IMR-90 (cell line): ENCODE measurements at regions not wholly inside any gene's neighbourhood (a gene's known extent, or its start where the extent isn't known, plus 50 kb on each side); places are given as distances from the start of the nearest gene placed in this dataset.

ENCODE experiments used
- ATAC-seq: fragments of 200-7000 bp; cut with Tn5 transposase; 2 replicates; pipeline ENCODE4 v1.9.1; 2020; ENCODE audit warnings: low read depth, mild to moderate bottlenecking, moderate library complexity
- BruUV-seq: library from RNA; stranded (reverse); fragments of 400-500 nt; replicated peaks from 2 replicates; lab custom pipeline; 2021; lab: Mats Ljungman, UMichigan
- CTCF ChIA-PET: fragments of 300-600 bp; formaldehyde crosslinking; extraction: SDS; loops from one replicate; lab custom pipeline; 2021; ENCODE audit warnings: antibody characterized with exemption; lab: Yijun Ruan, JAX
- POLR2A ChIA-PET: fragments of 300-600 bp; sonication (Branson Sonifier 250); formaldehyde crosslinking; loops from one replicate; lab custom pipeline; 2022; ENCODE audit warnings: antibody characterized with exemption; ENCODE audit not compliant: unreplicated experiment; lab: Charles Lee
- DNase-seq: peaks from one replicate; pipeline ENCODE4 v3.0.0; 2013
- H2AFZ ChIP-seq: replicated peaks from 2 replicates; pipeline ENCODE3; 2013; ENCODE audit warnings: low read length, mild to moderate bottlenecking; ENCODE audit not compliant: poor library complexity
- H2AK5ac ChIP-seq: 2 replicates; pipeline ENCODE4 v1.6.1; 2013; ENCODE audit warnings: low read depth, low read length, inconsistent platforms
- H2AK9ac ChIP-seq: replicated peaks from 2 replicates; pipeline ENCODE3; 2013; ENCODE audit warnings: mild to moderate bottlenecking, low read depth, low read length, moderate library complexity; ENCODE audit not compliant: poor library complexity
- H2BK120ac ChIP-seq: 2 replicates; pipeline ENCODE4 v1.6.1; 2013; ENCODE audit warnings: low read depth, low read length, inconsistent platforms
- H2BK15ac ChIP-seq: 3 replicates; pipeline ENCODE4 v1.6.1; 2013; ENCODE audit warnings: low read depth, low read length, inconsistent platforms
- H2BK20ac ChIP-seq: 2 replicates; pipeline ENCODE4 v1.6.1; 2013; ENCODE audit warnings: low read depth, mild to moderate bottlenecking, inconsistent platforms, low read length, moderate library complexity
- H2BK5ac ChIP-seq: 2 replicates; pipeline ENCODE4 v1.6.1; 2013; ENCODE audit warnings: mild to moderate bottlenecking, low read depth, low read length, inconsistent platforms; ENCODE audit not compliant: poor library complexity, severe bottlenecking
- H3K14ac ChIP-seq: replicated peaks from 2 replicates; pipeline ENCODE4 v1.6.1; 2013; ENCODE audit warnings: low read depth, low read length, inconsistent platforms
- H3K18ac ChIP-seq: 2 replicates; pipeline ENCODE4 v1.6.1; 2013; ENCODE audit warnings: low read depth, low read length, control low read depth
- H3K23ac ChIP-seq: 2 replicates; pipeline ENCODE4 v1.6.1; 2013; ENCODE audit warnings: low read depth, low read length, inconsistent platforms
- H3K27ac ChIP-seq: 2 replicates; pipeline ENCODE4 v1.5.1; 2013; ENCODE audit warnings: mild to moderate bottlenecking, control low read depth, low read length; ENCODE audit not compliant: insufficient read depth
- H3K27me3 ChIP-seq: 2 replicates; pipeline ENCODE4 v1.6.1; 2013; ENCODE audit warnings: low read length; ENCODE audit not compliant: control insufficient read depth, insufficient read depth
- H3K36me3 ChIP-seq: 2 replicates; pipeline ENCODE4 v1.6.1; 2013; ENCODE audit warnings: low read length, mixed read lengths; ENCODE audit not compliant: control insufficient read depth, insufficient read depth
- H3K4ac ChIP-seq: 2 replicates; pipeline ENCODE4 v1.6.1; 2013; ENCODE audit warnings: low read depth, low read length, inconsistent platforms
- H3K4me1 ChIP-seq: 2 replicates; pipeline ENCODE4 v1.6.1; 2013; ENCODE audit warnings: low read length, mixed read lengths; ENCODE audit not compliant: control insufficient read depth, insufficient read depth
- H3K4me2 ChIP-seq: 2 replicates; pipeline ENCODE4 v1.6.1; 2013; ENCODE audit warnings: low read depth, mild to moderate bottlenecking, control low read depth, low read length, moderate library complexity
- H3K4me3 ChIP-seq: 2 replicates; pipeline ENCODE4 v1.5.1; 2013; ENCODE audit warnings: low read depth, mild to moderate bottlenecking, control low read depth, low read length, moderate library complexity; ENCODE audit not compliant: insufficient read depth
- H3K56ac ChIP-seq: 2 replicates; pipeline ENCODE4 v1.6.1; 2013; ENCODE audit warnings: low read length, inconsistent platforms; ENCODE audit not compliant: insufficient read depth; ENCODE audit errors: extremely low read depth
- H3K79me1 ChIP-seq, 2 experiments: 2 replicates each; pipeline ENCODE4 v1.6.1; 2013; ENCODE audit warnings: low read length in 2 of 2, inconsistent platforms in 1 of 2, low read depth in 1 of 2
- H3K9ac ChIP-seq: 2 replicates; pipeline ENCODE4 v1.6.1; 2013; ENCODE audit warnings: low read depth, low read length, control low read depth
- H3K9me1 ChIP-seq: 2 replicates; pipeline ENCODE4 v1.6.1; 2013; ENCODE audit warnings: low read length, inconsistent platforms; ENCODE audit not compliant: insufficient read depth
- H3K9me3 ChIP-seq: 2 replicates; pipeline ENCODE4 v1.6.1; 2013; ENCODE audit warnings: low read length; ENCODE audit not compliant: control insufficient read depth, insufficient read depth
- H4K20me1 ChIP-seq: 2 replicates; pipeline ENCODE4 v1.6.1; 2013; ENCODE audit warnings: low read length, inconsistent platforms; ENCODE audit not compliant: insufficient read depth
- H4K5ac ChIP-seq: 2 replicates; pipeline ENCODE4 v1.6.1; 2013; ENCODE audit warnings: mild to moderate bottlenecking, low read depth, low read length, control low read depth
- H4K8ac ChIP-seq, 2 experiments: 2 replicates each; pipeline ENCODE4 v1.6.1; 2013; ENCODE audit warnings: low read depth in 2 of 2, low read length in 2 of 2, control low read depth in 1 of 2, inconsistent platforms in 1 of 2
- H4K91ac ChIP-seq: 2 replicates; pipeline ENCODE4 v1.6.1; 2013; ENCODE audit warnings: low read depth, low read length, inconsistent platforms; ENCODE audit not compliant: insufficient read depth
- BHLHE40 ChIP-seq: fragments of 150-350 bp; IDR thresholded peaks from 2 replicates; pipeline ENCODE4 v1.6.1; 2016; ENCODE audit warnings: mild to moderate bottlenecking, low read depth, low read length
- CEBPB ChIP-seq: IDR thresholded peaks from 2 replicates; pipeline ENCODE4 v1.6.1; 2012; ENCODE audit warnings: low read depth, low read length, improper control_type of control experiment
- CHD1 ChIP-seq: IDR thresholded peaks from 2 replicates; pipeline ENCODE4 v1.6.1; 2012; ENCODE audit warnings: low read depth, low read length, improper control_type of control experiment
- CTCF ChIP-seq: conservative IDR thresholded peaks from 2 replicates; pipeline ENCODE4 v1.5.1; 2012; ENCODE audit warnings: mild to moderate bottlenecking, low read depth, low read length, improper control_type of control experiment
- ELK1 ChIP-seq: fragments of 150-350 bp; IDR thresholded peaks from 2 replicates; pipeline ENCODE4 v1.6.1; 2016; ENCODE audit warnings: low read depth, mild to moderate bottlenecking, low read length, moderate library complexity, borderline replicate concordance
- FOS ChIP-seq: fragments of 150-350 bp; IDR thresholded peaks from 2 replicates; pipeline ENCODE4 v1.6.1; 2016; ENCODE audit warnings: low read depth, low read length
- MAFK ChIP-seq: IDR thresholded peaks from 2 replicates; pipeline ENCODE4 v1.6.1; 2012; ENCODE audit warnings: low read depth, low read length, improper control_type of control experiment
- MAZ ChIP-seq: IDR thresholded peaks from 2 replicates; pipeline ENCODE4 v1.6.1; 2012; ENCODE audit warnings: low read depth, mild to moderate bottlenecking, low read length, improper control_type of control experiment, moderate library complexity, borderline replicate concordance
- MXI1 ChIP-seq: IDR thresholded peaks from 2 replicates; pipeline ENCODE4 v1.6.1; 2012; ENCODE audit warnings: low read depth, mild to moderate bottlenecking, low read length, moderate library complexity, borderline replicate concordance
- NFE2L2 ChIP-seq: fragments of 150-350 bp; IDR thresholded peaks from 2 replicates; pipeline ENCODE4 v1.6.1; 2016; ENCODE audit warnings: low read depth, mild to moderate bottlenecking, low read length
- POLR2A ChIP-seq: IDR thresholded peaks from 2 replicates; pipeline ENCODE4 v1.6.1; 2012; ENCODE audit warnings: mild to moderate bottlenecking, low read depth, low read length
- RAD21 ChIP-seq: IDR thresholded peaks from 2 replicates; pipeline ENCODE4 v1.6.1; 2012; ENCODE audit warnings: low read length, improper control_type of control experiment
- RCOR1 ChIP-seq: IDR thresholded peaks from 2 replicates; pipeline ENCODE4 v1.6.1; 2012; ENCODE audit warnings: mild to moderate bottlenecking, low read length, improper control_type of control experiment; ENCODE audit not compliant: insufficient replicate concordance
- RFX5 ChIP-seq: IDR thresholded peaks from 2 replicates; pipeline ENCODE4 v1.8.0; 2012; ENCODE audit warnings: low read depth, mild to moderate bottlenecking, low read length, moderate library complexity
- SMC3 ChIP-seq: fragments of 150-350 bp; IDR thresholded peaks from 2 replicates; pipeline ENCODE4 v1.6.1; 2016; ENCODE audit warnings: low read depth, mild to moderate bottlenecking, antibody characterized with exemption, low read length, moderate library complexity
- USF2 ChIP-seq: fragments of 150-350 bp; IDR thresholded peaks from 2 replicates; pipeline ENCODE4 v1.6.1; 2017; ENCODE audit warnings: mild to moderate bottlenecking, antibody characterized with exemption, low read length, low read depth
- dilution Hi-C: fragments of 300-500 bp; cut with HindIII; formaldehyde crosslinking; loops from one replicate; pipeline ENCODE4 v1.14.3; 2018; ENCODE audit warnings: low sequenced_read_pairs; ENCODE audit not compliant: unreplicated experiment
- in situ Hi-C: fragments of 300-500 bp; cut with MboI; formaldehyde crosslinking; loops from 3 replicates; pipeline ENCODE4 v1.14.3; 2019; ENCODE audit warnings: low sequenced_read_pairs, inconsistent platforms, mixed read lengths
- intact Hi-C: fragments of 100-400 bp; cut with micrococcal nuclease; formaldehyde crosslinking; loops from 2 replicates; pipeline ENCODE4 v1.10.0; 2022

GRCh38 chr4:75102787-75103085 is 169.8 kb downstream of the PARM1 start:
- Histone ChIP-seq H3K56ac (no peak overlapping the region), H4K8ac (no peak overlapping the region), H2AFZ (no peak overlapping the region), H4K91ac (no peak overlapping the region), H2BK120ac (no peak overlapping the region), H3K79me1 (no peaks in the 10 kb centered on the region), H3K18ac (no peak overlapping the region), H3K27ac (no peak overlapping the region), H2AK9ac (no peak overlapping the region), H3K23ac (no peak overlapping the region), H4K20me1 (no peaks in the 10 kb centered on the region), H3K4me3 (no peak overlapping the region), H3K27me3 (no peaks in the 10 kb centered on the region), H2BK5ac (no peak overlapping the region), H3K4me2 (no peak overlapping the region), H3K9me1 (no peaks in the 10 kb centered on the region), H3K14ac (no peak overlapping the region), H3K4me1 (no peaks in the 10 kb centered on the region), H3K4ac (no peak overlapping the region), H3K9me3 (no peaks in the 10 kb centered on the region), H2AK5ac (no peak overlapping the region), H2BK20ac (no peak overlapping the region), H2BK15ac (no peak overlapping the region), H3K9ac (no peak overlapping the region), H3K36me3 (no peaks in the 10 kb centered on the region), H4K5ac (no peak overlapping the region)
- in situ Hi-C loops (no loop called here), intact Hi-C loops (no loop called here), dilution Hi-C loops (no loop called here)
- ChIA-PET CTCF (interaction anchor here (0.7 kb wide), 1 partner anchor 620 kb away, joined by 3 read pairs; no protein-coding TSS in a partner anchor), POLR2A (no interaction called here)
- no TSS peak for BruUV-seq
- TF ChIP-seq RFX5 (no peak), MAFK (no peak), POLR2A (no peak), RCOR1 (no peak), USF2 (no peak), ELK1 (no peak), FOS (no peak), MAZ (no peak), CTCF (no peak), CEBPB (no peak), RAD21 (no peak), SMC3 (no peak), NFE2L2 (no peak), MXI1 (no peak), CHD1 (no peak), BHLHE40 (no peak)
- ATAC-seq: no peak
- no peak for DNase-seq
